Right cardiac atrium (tissue), 5 donors: ENCODE measurements at regions not wholly inside any gene's neighbourhood (a gene's known extent, or its start where the extent isn't known, plus 50 kb on each side); places are given as distances from the start of the nearest gene placed in this dataset.

Source experiments
- ATAC-seq, 2 donors: fragments of 200-7000 bp; cut with Tn5 transposase; one replicate each; pipeline versions ENCODE4 v1.8.0 to v1.9.1; 2020; ENCODE audit warnings: moderate library complexity in 2 of 2, mild to moderate bottlenecking in 1 of 2
- DNase-seq, 3 donors: peaks; one replicate each; pipeline ENCODE4 v3.0.0-alpha.2; 2020
- H3K27ac ChIP-seq: one replicate; pipeline ENCODE4 v1.5.1; 2013; ENCODE audit warnings: mild to moderate bottlenecking, low read length, control low read depth, moderate library complexity
- H3K27me3 ChIP-seq: one replicate; pipeline ENCODE4 v1.6.1; 2013; ENCODE audit not compliant: control insufficient read depth, insufficient read depth
- H3K4me1 ChIP-seq: one replicate; pipeline ENCODE4 v1.6.1; 2013; ENCODE audit warnings: low read length; ENCODE audit not compliant: control insufficient read depth, insufficient read depth
- H3K4me3 ChIP-seq: one replicate; pipeline ENCODE4 v1.5.1; 2013; ENCODE audit warnings: low read length, control low read depth
- H3K9me3 ChIP-seq: one replicate; pipeline ENCODE4 v1.6.1; 2013; ENCODE audit warnings: low read length; ENCODE audit not compliant: control insufficient read depth
- WGBS: extraction: QIAGEN DNeasy Blood & Tissue Kit; methylation state at CpG from one replicate; pipeline ENCODE4 v1.1.7; 2013; 5-methylcytosine and 5-hydroxymethylcytosine counted together
- intact Hi-C, 4 donors: fragments of 100-400 bp; cut with DNase I; formaldehyde crosslinking; loops; one replicate each; pipeline versions ENCODE4 v1.11.0 to v1.14.0; 2022 to 2023
- donor health status: healthy with polysubstance abuse.
- donor health status: DM: no; HTN: yes; CAD: no.
- donor health status: DM: no; HTN: no; CAD: no.
- donor health status: DM: no; HTN: yes; CAD: no; lungs with severe emphysema.
- donor health status: DM: yes; HTN: yes; CAD: no.

- H3K4me3 ChIP-seq, result no peak overlapping the region
- H3K27me3 ChIP-seq, result no peaks in the 10 kb centered on the region
- no peak overlapping the region for H3K27ac ChIP-seq
- ATAC-seq (no peak), DNase-seq (no peak)
- no peaks in the 10 kb centered on the region for H3K4me1 ChIP-seq
- H3K9me3 ChIP-seq, result no peaks in the 10 kb centered on the region
- intact Hi-C loops, result no loop called here
- WGBS, result 90% methylated on average over 3 of the region's 3 CpGs
These were observed 373.0 kb upstream of the SLITRK1 start for GRCh38 chr13:84255226-84255797.

GRCh38 chr13:84249463-84249862, 367.2 kb upstream of the SLITRK1 start:
- Histone ChIP-seq H3K4me3 (no peak overlapping the region), H3K27ac (no peak overlapping the region), H3K27me3 (no peaks in the 10 kb centered on the region), H3K9me3 (no peaks in the 10 kb centered on the region), H3K4me1 (no peaks in the 10 kb centered on the region)
- intact Hi-C loops, result no loop called here
- ATAC-seq, result no peak
- no peak for DNase-seq
- WGBS, result 71% methylated on average over 3 of the region's 3 CpGs

- WGBS, result 88% methylated on average over 1 of the region's 1 CpG
- Histone ChIP-seq H3K9me3 (no peaks in the 10 kb centered on the region), H3K27me3 (no peaks in the 10 kb centered on the region)
These were observed 361.1 kb upstream of the SLITRK1 start for GRCh38 chr13:84243340-84243739.

GRCh38 chr13:84239032-84239431, 356.8 kb upstream of the SLITRK1 start:
- intact Hi-C loops, result no loop called here
- Histone ChIP-seq H3K4me3 (no peak overlapping the region), H3K4me1 (no peaks in the 10 kb centered on the region), H3K27ac (no peak overlapping the region), H3K9me3 (no peaks in the 10 kb centered on the region), H3K27me3 (no peaks in the 10 kb centered on the region)
- WGBS, result 91% methylated on average over 1 of the region's 1 CpG
- no peak for DNase-seq
- no peak for ATAC-seq

More at GRCh38 chr13:84243340-84243739, 361.1 kb upstream of the SLITRK1 start:
- no peaks in the 10 kb centered on the region for H3K4me1 ChIP-seq
- no peak overlapping the region for H3K27ac ChIP-seq
- intact Hi-C loops, result no loop called here
- no peak overlapping the region for H3K4me3 ChIP-seq
- DNase-seq (no peak), ATAC-seq (no peak)

GRCh38 chr13:84238381-84238780, 356.1 kb upstream of the SLITRK1 start:
- DNase-seq, result no peak
- intact Hi-C loops, result no loop called here
- ATAC-seq, result no peak
- Histone ChIP-seq H3K27me3 (no peaks in the 10 kb centered on the region), H3K4me1 (no peaks in the 10 kb centered on the region), H3K9me3 (no peaks in the 10 kb centered on the region), H3K27ac (no peak overlapping the region), H3K4me3 (no peak overlapping the region)
- WGBS, result 73% methylated on average over 1 of the region's 1 CpG

- Histone ChIP-seq H3K27me3 (no peaks in the 10 kb centered on the region), H3K9me3 (no peaks in the 10 kb centered on the region), H3K27ac (no peak overlapping the region), H3K4me3 (no peak overlapping the region), H3K4me1 (no peaks in the 10 kb centered on the region)
- WGBS, result 6% methylated on average over 3 of the region's 3 CpGs
- DNase-seq, result no peak
- intact Hi-C loops, result no loop called here
- no peak for ATAC-seq
These were observed 354.9 kb upstream of the SLITRK1 start for GRCh38 chr13:84237143-84237542.

GRCh38 chr13:84234416-84234815, 352.1 kb upstream of the SLITRK1 start:
- no peak for ATAC-seq
- no peak for DNase-seq
- Histone ChIP-seq H3K27ac (no peak overlapping the region), H3K9me3 (no peaks in the 10 kb centered on the region), H3K4me1 (no peaks in the 10 kb centered on the region), H3K4me3 (no peak overlapping the region), H3K27me3 (no peaks in the 10 kb centered on the region)
- intact Hi-C loops, result no loop called here

GRCh38 chr13:84230568-84230967, 348.3 kb upstream of the SLITRK1 start:
- Histone ChIP-seq H3K4me1 (no peaks in the 10 kb centered on the region), H3K27me3 (no peaks in the 10 kb centered on the region), H3K9me3 (no peaks in the 10 kb centered on the region), H3K4me3 (no peak overlapping the region), H3K27ac (no peak overlapping the region)
- no peak for DNase-seq
- ATAC-seq, result no peak
- WGBS, result 35% methylated on average over 1 of the region's 1 CpG
- intact Hi-C loops, result no loop called here

- DNase-seq (no peak), ATAC-seq (no peak)
- 76% methylated on average over 2 of the region's 2 CpGs for WGBS
- no peaks in the 10 kb centered on the region for H3K4me1 ChIP-seq
- no peaks in the 10 kb centered on the region for H3K27me3 ChIP-seq
- no peak overlapping the region for H3K4me3 ChIP-seq
- H3K27ac ChIP-seq, result no peak overlapping the region
- H3K9me3 ChIP-seq, result no peaks in the 10 kb centered on the region
- intact Hi-C loops, result no loop called here
These were observed 328.8 kb upstream of the SLITRK1 start for GRCh38 chr13:84211048-84211447.

- Histone ChIP-seq H3K27me3 (no peaks in the 10 kb centered on the region), H3K27ac (no peak overlapping the region), H3K9me3 (no peaks in the 10 kb centered on the region), H3K4me1 (no peaks in the 10 kb centered on the region), H3K4me3 (no peak overlapping the region)
- ATAC-seq (no peak), DNase-seq (no peak)
- WGBS, result 42% methylated on average over 7 of the region's 7 CpGs
- intact Hi-C loops, result no loop called here
These were observed 326.1 kb upstream of the SLITRK1 start for GRCh38 chr13:84208246-84208910.

- H3K4me1 ChIP-seq, result no peaks in the 10 kb centered on the region
- WGBS, result 89% methylated on average over 2 of the region's 2 CpGs
- DNase-seq, result no peak
- intact Hi-C loops, result no loop called here
- ATAC-seq, result no peak
- no peak overlapping the region for H3K4me3 ChIP-seq
- no peaks in the 10 kb centered on the region for H3K27me3 ChIP-seq
- no peak overlapping the region for H3K27ac ChIP-seq
- no peaks in the 10 kb centered on the region for H3K9me3 ChIP-seq
These were observed 325.2 kb upstream of the SLITRK1 start for GRCh38 chr13:84207509-84207908.

GRCh38 chr13:84200971-84201370, 318.7 kb upstream of the SLITRK1 start:
- 64% methylated on average over 4 of the region's 4 CpGs for WGBS

More at GRCh38 chr13:84200971-84201370, 318.7 kb upstream of the SLITRK1 start:
- Histone ChIP-seq H3K27me3 (no peaks in the 10 kb centered on the region), H3K9me3 (no peaks in the 10 kb centered on the region), H3K27ac (no peak overlapping the region), H3K4me1 (no peaks in the 10 kb centered on the region), H3K4me3 (no peak overlapping the region)
- DNase-seq, result no peak
- no peak for ATAC-seq
- intact Hi-C loops, result no loop called here
